ENCODE measurements at regions not wholly inside any gene's neighbourhood (a gene's known extent, or its start where the extent isn't known, plus 50 kb on each side); places are given as distances from the start of the nearest gene placed in this dataset.

DNA sequence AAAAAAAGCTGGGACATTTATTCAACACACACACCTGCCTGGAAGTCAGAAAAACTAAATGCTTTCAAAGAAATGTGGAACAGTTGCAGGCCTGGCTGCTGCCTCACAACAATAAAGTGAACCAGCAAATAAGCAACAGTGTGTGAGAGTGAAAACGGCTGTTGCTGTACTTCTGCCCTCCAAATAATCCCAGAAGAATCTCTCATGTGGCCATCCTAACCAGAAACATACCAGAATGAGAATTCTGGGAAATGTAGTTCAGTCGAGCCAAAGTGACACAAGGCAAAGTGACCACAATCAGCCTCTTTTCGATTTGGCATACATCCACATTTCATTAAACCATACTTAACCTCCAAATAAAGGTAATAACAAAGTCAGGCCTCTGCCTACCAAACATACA is 204.5 kb downstream of the SLC7A11 start:
- intact Hi-C loops (cut with DNase I) = loop anchor here (10.0 kb wide), 1 partner anchor 647 kb away; no protein-coding TSS in a partner anchor
- ATAC-seq (no peak), DNase-seq (no peak)
- no peak for TF ChIP-seq POLR2A (IDR thresholded peaks at IDR 0.05)
- H3K9me3 ChIP-seq = no peaks in the 10 kb centered on the region
- H3K4me3 ChIP-seq = no peak overlapping the region
- no peaks in the 10 kb centered on the region for H3K4me1 ChIP-seq
- no peaks in the 10 kb centered on the region for H3K27me3 ChIP-seq
- 54 to 62% methylated on average over 3 of the region's 3 CpGs for WGBS, 2 donors
- no peaks in the 10 kb centered on the region for H3K36me3 ChIP-seq (replicated peaks in 1 of 2; ENCODE audit: insufficient read depth in 1 of 2, low read depth in 2 of 2)
- H3K27ac ChIP-seq = no peak overlapping the region

DNA sequence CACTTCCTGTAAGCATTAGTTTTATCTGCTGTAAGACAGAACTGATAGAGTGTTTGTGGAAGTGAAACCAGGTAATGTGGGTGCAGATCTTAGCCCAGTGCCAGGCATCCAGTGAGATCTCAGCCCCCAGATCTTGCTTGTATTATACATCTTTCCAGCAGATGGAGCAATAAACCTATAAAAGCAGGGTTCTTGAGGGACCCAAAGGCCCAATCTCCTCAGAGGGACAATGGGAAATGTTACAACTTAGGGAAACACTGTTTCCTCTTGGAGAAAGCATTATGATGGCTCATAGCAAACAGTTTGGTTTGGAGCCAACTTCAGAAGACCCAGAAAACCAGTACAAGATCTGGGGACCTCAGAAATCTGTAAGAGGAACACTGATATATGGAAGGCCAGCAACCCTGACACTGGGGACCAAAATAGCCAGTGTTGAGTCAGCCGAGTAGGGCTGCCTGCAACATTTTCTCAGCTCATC is 206.3 kb downstream of the SLC7A11 start:
- peak; percentile 73 for ATAC-seq
- no peak overlapping the region for H3K27ac ChIP-seq
- H3K27me3 ChIP-seq = no peaks in the 10 kb centered on the region
- 50 to 75% methylated on average over 1 of the region's 1 CpG for WGBS, 2 donors
- peak in 2 of 4 donors; percentile 13 to 14 for DNase-seq
- H3K4me1 ChIP-seq = no peaks in the 10 kb centered on the region
- H3K9me3 ChIP-seq = no peaks in the 10 kb centered on the region
- TF ChIP-seq, protein P1, sequence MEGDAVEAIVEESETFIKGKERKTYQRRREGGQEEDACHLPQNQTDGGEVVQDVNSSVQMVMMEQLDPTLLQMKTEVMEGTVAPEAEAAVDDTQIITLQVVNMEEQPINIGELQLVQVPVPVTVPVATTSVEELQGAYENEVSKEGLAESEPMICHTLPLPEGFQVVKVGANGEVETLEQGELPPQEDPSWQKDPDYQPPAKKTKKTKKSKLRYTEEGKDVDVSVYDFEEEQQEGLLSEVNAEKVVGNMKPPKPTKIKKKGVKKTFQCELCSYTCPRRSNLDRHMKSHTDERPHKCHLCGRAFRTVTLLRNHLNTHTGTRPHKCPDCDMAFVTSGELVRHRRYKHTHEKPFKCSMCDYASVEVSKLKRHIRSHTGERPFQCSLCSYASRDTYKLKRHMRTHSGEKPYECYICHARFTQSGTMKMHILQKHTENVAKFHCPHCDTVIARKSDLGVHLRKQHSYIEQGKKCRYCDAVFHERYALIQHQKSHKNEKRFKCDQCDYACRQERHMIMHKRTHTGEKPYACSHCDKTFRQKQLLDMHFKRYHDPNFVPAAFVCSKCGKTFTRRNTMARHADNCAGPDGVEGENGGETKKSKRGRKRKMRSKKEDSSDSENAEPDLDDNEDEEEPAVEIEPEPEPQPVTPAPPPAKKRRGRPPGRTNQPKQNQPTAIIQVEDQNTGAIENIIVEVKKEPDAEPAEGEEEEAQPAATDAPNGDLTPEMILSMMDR (IDR thresholded peaks at IDR 0.05) = peak in 6 of 7 experiments; percentile 35 to 68 (median 56)
- TF ChIP-seq POLR2A (IDR thresholded peaks at IDR 0.05) = no peak
- no peak overlapping the region for H3K4me3 ChIP-seq
- intact Hi-C loops (cut with DNase I) = loop anchor here (10.0 kb wide), 1 partner anchor 649 kb away; no protein-coding TSS in a partner anchor
- no peaks in the 10 kb centered on the region for H3K36me3 ChIP-seq (replicated peaks in 1 of 2; ENCODE audit: insufficient read depth in 1 of 2, low read depth in 2 of 2)

DNA sequence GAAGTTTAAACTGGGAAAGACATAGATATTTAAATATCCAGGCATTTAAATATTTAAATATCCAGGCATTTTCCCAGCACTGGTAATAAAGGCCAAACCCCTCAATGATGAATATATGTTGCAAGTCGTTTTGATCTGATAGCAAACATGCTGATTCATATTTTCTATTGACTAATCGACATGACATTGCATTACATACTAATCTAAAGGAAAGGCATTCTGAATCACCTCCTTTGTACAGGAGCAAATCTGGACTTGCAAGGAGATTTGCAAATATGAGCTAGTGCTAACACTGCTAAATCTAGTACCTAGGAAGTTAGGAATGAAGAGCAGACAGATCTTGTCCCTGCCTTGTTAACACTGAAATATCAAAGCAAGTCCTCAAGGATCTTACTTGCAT is 207.3 kb downstream of the SLC7A11 start:
- Histone ChIP-seq H3K4me1 (no peaks in the 10 kb centered on the region), H3K27ac (no peak overlapping the region), H3K27me3 (no peaks in the 10 kb centered on the region), H3K4me3 (no peak overlapping the region), H3K9me3 (no peaks in the 10 kb centered on the region), H3K36me3 (replicated peaks in 1 of 2; ENCODE audit: insufficient read depth in 1 of 2, low read depth in 2 of 2) (no peaks in the 10 kb centered on the region)
- 22 to 26% methylated on average over 2 of the region's 2 CpGs for WGBS, 2 donors
- ATAC-seq = no peak
- TF ChIP-seq, protein P1 (IDR thresholded peaks at IDR 0.05) = no peak
- no peak for TF ChIP-seq POLR2A (IDR thresholded peaks at IDR 0.05)
- no peak for DNase-seq
- intact Hi-C loops (cut with DNase I) = loop anchor here (10.0 kb wide), 1 partner anchor 650 kb away; no protein-coding TSS in a partner anchor

DNA sequence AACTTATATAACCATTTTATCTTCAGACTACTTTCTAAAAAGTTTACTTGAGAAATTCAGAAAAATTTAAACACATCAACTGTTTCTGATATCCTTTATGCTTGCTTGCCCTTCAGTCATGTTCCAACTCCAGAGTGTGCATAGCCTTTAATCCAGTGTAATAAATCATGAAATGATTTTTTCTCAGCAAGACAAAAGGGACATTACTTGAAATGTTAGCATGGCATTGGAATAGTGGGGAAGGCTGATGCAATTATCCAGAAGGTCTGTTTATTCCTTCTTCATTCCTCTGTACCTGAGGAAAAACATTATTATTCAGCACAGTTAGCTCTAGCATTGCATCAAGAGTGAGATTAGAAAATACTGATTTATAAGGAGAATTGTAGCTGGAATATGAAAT is 209.9 kb downstream of the SLC7A11 start:
- H3K27ac ChIP-seq = no peak overlapping the region
- H3K4me1 ChIP-seq = no peaks in the 10 kb centered on the region
- no peak for TF ChIP-seq POLR2A (IDR thresholded peaks at IDR 0.05)
- TF ChIP-seq, protein P1 (IDR thresholded peaks at IDR 0.05) = no peak
- no peak overlapping the region for H3K4me3 ChIP-seq
- intact Hi-C loops (cut with DNase I) = loop anchor here (10.0 kb wide), 1 partner anchor 653 kb away; no protein-coding TSS in a partner anchor
- no peak for ATAC-seq
- no peaks in the 10 kb centered on the region for H3K9me3 ChIP-seq
- no peak for DNase-seq
- H3K27me3 ChIP-seq = no peaks in the 10 kb centered on the region
- no peaks in the 10 kb centered on the region for H3K36me3 ChIP-seq (replicated peaks in 1 of 2; ENCODE audit: insufficient read depth in 1 of 2, low read depth in 2 of 2)

DNA sequence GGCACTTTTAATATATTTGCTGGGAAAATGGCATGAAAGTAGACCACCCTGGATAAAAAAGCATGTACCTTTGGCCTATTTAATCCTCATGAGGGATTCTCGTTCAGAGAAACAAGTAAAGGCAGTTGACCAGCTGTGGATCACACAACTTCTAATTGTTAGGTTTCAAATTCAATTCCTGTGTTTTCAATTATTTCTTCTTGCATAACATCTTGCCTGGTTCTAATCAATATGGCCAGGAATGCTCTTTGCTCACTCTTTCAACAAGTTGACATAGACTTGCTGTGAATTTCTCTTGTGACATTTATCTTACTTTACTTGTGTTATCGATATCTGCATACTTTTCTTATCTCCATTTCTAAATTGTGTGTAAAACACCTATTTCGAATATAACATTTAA is 211.8 kb downstream of the SLC7A11 start:
- no peaks in the 10 kb centered on the region for H3K9me3 ChIP-seq
- no peaks in the 10 kb centered on the region for H3K4me1 ChIP-seq
- no peak overlapping the region for H3K4me3 ChIP-seq
- DNase-seq (no peak), ATAC-seq (no peak)
- TF ChIP-seq POLR2A (IDR thresholded peaks at IDR 0.05) = no peak
- TF ChIP-seq, protein P1 (IDR thresholded peaks at IDR 0.05) = no peak
- no peaks in the 10 kb centered on the region for H3K36me3 ChIP-seq (replicated peaks in 1 of 2; ENCODE audit: insufficient read depth in 1 of 2, low read depth in 2 of 2)
- H3K27ac ChIP-seq = no peak overlapping the region
- intact Hi-C loops (cut with DNase I) = loop anchor here (10.0 kb wide), 1 partner anchor 654 kb away; no protein-coding TSS in a partner anchor
- 37 to 41% methylated on average over 3 of the region's 3 CpGs for WGBS, 2 donors
- no peaks in the 10 kb centered on the region for H3K27me3 ChIP-seq

All from body of pancreas (tissue), 4 donors.